GM23338 (cell line): ENCODE measurements at regions not wholly inside any gene's neighbourhood (a gene's known extent, or its start where the extent isn't known, plus 50 kb on each side); places are given as distances from the start of the nearest gene placed in this dataset.

Experiments
- ATAC-seq: fragments of 200-7000 bp; cut with Tn5 transposase; 3 replicates; pipeline ENCODE4 v1.9.1; 2020
- DNase-seq: peaks from one replicate; pipeline ENCODE4 v3.0.0-alpha.2; 2015; ENCODE audit warnings: low spot score
- H2AFZ ChIP-seq: fragments of 200-600 bp; sonication (generic); 2 replicates; pipeline ENCODE4 v1.8.0; 2016; ENCODE audit warnings: antibody characterized with exemption, mild to moderate bottlenecking, moderate library complexity
- H3F3A ChIP-seq: fragments of 200-600 bp; sonication (generic); replicated peaks from 2 replicates; pipeline ENCODE4 v1.8.0; 2017; ENCODE audit warnings: antibody characterized with exemption, mixed run types, low read depth
- H3K27ac ChIP-seq: fragments of 200-600 bp; sonication (generic); 2 replicates; pipeline ENCODE4 v1.6.1; 2016; ENCODE audit warnings: low read depth
- H3K27me3 ChIP-seq: fragments of 200-600 bp; sonication (generic); 2 replicates; pipeline ENCODE4 v1.8.0; 2016; ENCODE audit warnings: mild to moderate bottlenecking, mixed run types, moderate library complexity; ENCODE audit not compliant: insufficient read depth
- H3K36me3 ChIP-seq: fragments of 200-600 bp; sonication (generic); 2 replicates; pipeline ENCODE4 v1.8.0; 2016; ENCODE audit warnings: mild to moderate bottlenecking; ENCODE audit not compliant: insufficient read depth
- H3K4me1 ChIP-seq: fragments of 200-600 bp; sonication (generic); 2 replicates; pipeline ENCODE4 v1.8.0; 2016; ENCODE audit warnings: mild to moderate bottlenecking, moderate library complexity; ENCODE audit not compliant: insufficient read depth
- H3K4me2 ChIP-seq: fragments of 200-600 bp; sonication (generic); 2 replicates; pipeline ENCODE4 v1.7.1; 2017; ENCODE audit warnings: mixed run types
- H3K4me3 ChIP-seq: fragments of 200-600 bp; sonication (generic); 2 replicates; pipeline ENCODE4 v1.6.1; 2016; ENCODE audit warnings: mixed run types
- H3K79me2 ChIP-seq: fragments of 200-600 bp; sonication (generic); replicated peaks from 2 replicates; pipeline ENCODE4 v1.8.0; 2017; ENCODE audit warnings: mild to moderate bottlenecking; ENCODE audit not compliant: insufficient read depth
- H3K9me2 ChIP-seq: fragments of 200-600 bp; sonication (generic); 2 replicates; pipeline ENCODE4 v1.8.0; 2017; ENCODE audit not compliant: insufficient read depth
- H4K20me1 ChIP-seq: fragments of 200-600 bp; sonication (generic); replicated peaks from 2 replicates; pipeline ENCODE4 v1.8.0; 2017; ENCODE audit warnings: mild to moderate bottlenecking; ENCODE audit not compliant: insufficient read depth
- H3K27ac Mint-ChIP-seq: 2 replicates; pipeline ENCODE4 v1.8.0; 2020; ENCODE audit warnings: inconsistent platforms, mild to moderate bottlenecking, moderate library complexity, mixed read lengths
- H3K27me3 Mint-ChIP-seq: 3 replicates; pipeline ENCODE4 v1.8.0; 2022; ENCODE audit warnings: low read depth, mild to moderate bottlenecking, moderate library complexity, mixed read lengths, inconsistent platforms; ENCODE audit not compliant: insufficient read depth, poor library complexity
- H3K36me3 Mint-ChIP-seq: 3 replicates; pipeline ENCODE4 v1.8.0; 2021; ENCODE audit warnings: low read depth, mild to moderate bottlenecking, inconsistent platforms, moderate library complexity, mixed read lengths
- H3K4me1 Mint-ChIP-seq: 3 replicates; pipeline ENCODE4 v1.8.0; 2020; ENCODE audit warnings: mild to moderate bottlenecking, inconsistent platforms, mixed read lengths
- H3K4me3 Mint-ChIP-seq: 3 replicates; pipeline ENCODE4 v1.8.0; 2021; ENCODE audit warnings: moderate library complexity, mild to moderate bottlenecking, inconsistent platforms, mixed read lengths
- H3K9me3 Mint-ChIP-seq: 3 replicates; pipeline ENCODE4 v1.8.0; 2020; ENCODE audit warnings: moderate library complexity, mild to moderate bottlenecking, inconsistent platforms, mixed read lengths
- CREB1 ChIP-seq: fragments of 250-450 bp; sonication (Bioruptor Pico); IDR thresholded peaks from 2 replicates; pipeline ENCODE4 v1.5.0; 2020; ENCODE audit warnings: low read depth, mild to moderate bottlenecking, moderate library complexity
- EZH2 ChIP-seq: fragments of 200-600 bp; sonication (generic); IDR thresholded peaks from one replicate; pipeline ENCODE4 v1.8.0; 2017; ENCODE audit warnings: antibody characterized with exemption, mild to moderate bottlenecking, low read depth; ENCODE audit not compliant: unreplicated experiment
- EZH2phosphoT487 ChIP-seq: fragments of 200-600 bp; sonication (generic); IDR thresholded peaks from one replicate; pipeline ENCODE4 v1.8.1; 2018; ENCODE audit warnings: antibody characterized with exemption; ENCODE audit not compliant: unreplicated experiment
- NANOG ChIP-seq: IDR thresholded peaks from 2 replicates; pipeline ENCODE4 v1.6.1; 2016; ENCODE audit warnings: antibody characterized with exemption, borderline replicate concordance
- POLR2AphosphoS5 ChIP-seq: IDR thresholded peaks from 2 replicates; pipeline ENCODE4 v1.6.1; 2016; ENCODE audit warnings: antibody characterized with exemption, low read depth
- ZNF114 ChIP-seq: fragments of 250-450 bp; sonication (Bioruptor Pico); IDR thresholded peaks from 2 replicates; pipeline ENCODE4 v1.5.0; 2020; ENCODE audit warnings: mild to moderate bottlenecking, moderate library complexity
- TF ChIP-seq, protein P1 (sequence below): IDR thresholded peaks from one replicate; pipeline ENCODE4 v1.6.1; 2018; ENCODE audit warnings: antibody characterized with exemption; ENCODE audit not compliant: unreplicated experiment
- TF ChIP-seq, protein P2 (sequence below), 2 experiments: fragments of 200-600 bp in 1 of 2; sonication (generic) in 1 of 2; conservative IDR thresholded peaks; 2 replicates each; pipeline versions ENCODE4 v1.5.1 to v1.6.1; 2016 to 2017; ENCODE audit warnings: antibody characterized with exemption in 2 of 2, low read depth in 2 of 2, mild to moderate bottlenecking in 2 of 2, moderate library complexity in 1 of 2
- TF ChIP-seq, protein P3 (sequence below): IDR thresholded peaks from 2 replicates; pipeline ENCODE4 v1.6.1; 2016; ENCODE audit warnings: antibody characterized with exemption

DNA sequence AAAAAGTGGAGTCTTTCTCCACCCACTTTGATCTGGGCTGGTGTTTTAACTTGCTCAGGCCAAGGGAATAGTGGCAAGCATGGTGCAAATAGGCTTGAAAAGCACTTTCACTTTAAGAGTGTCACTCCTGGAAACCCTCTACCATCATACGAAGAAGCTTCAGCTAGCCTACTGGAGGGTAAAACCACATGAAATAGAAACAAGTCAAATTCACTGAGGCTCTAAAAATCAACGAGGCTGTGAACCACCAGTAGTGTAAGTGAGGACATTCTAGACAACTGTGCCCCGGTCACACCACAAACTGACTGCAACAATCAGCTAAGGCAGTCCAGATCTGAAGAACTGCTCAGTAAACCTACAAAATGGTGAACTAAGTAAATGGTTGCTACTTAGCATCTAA is 2366.3 kb upstream of the C9orf72 start:
- Histone ChIP-seq H3K27me3 (no peaks in the 10 kb centered on the region), H3K79me2 (no peaks in the 10 kb centered on the region), H3K27ac (no peak overlapping the region), H3K36me3 (no peaks in the 10 kb centered on the region), H4K20me1 (no peaks in the 10 kb centered on the region), H3K4me2 (no peak overlapping the region), H3K4me3 (no peak overlapping the region), H3K4me1 (no peaks in the 10 kb centered on the region), H3K9me2 (peaks cover 14% of the 10 kb centered on the region; the same call in 1 of the 2 replicates), H2AFZ (no peak overlapping the region), H3F3A (no peaks in the 10 kb centered on the region)
- Mint-ChIP-seq H3K9me3 (peaks cover 33% of the 10 kb centered on the region), H3K4me3 (no peak overlapping the region), H3K4me1 (no peaks in the 10 kb centered on the region), H3K27me3 (peaks cover 1% of the 10 kb centered on the region), H3K27ac (no peak overlapping the region), H3K36me3 (peaks cover 8% of the 10 kb centered on the region; the same call in 2 of the 3 replicates)
- DNase-seq = no peak
- no peak for ATAC-seq
- TF ChIP-seq, protein P1, sequence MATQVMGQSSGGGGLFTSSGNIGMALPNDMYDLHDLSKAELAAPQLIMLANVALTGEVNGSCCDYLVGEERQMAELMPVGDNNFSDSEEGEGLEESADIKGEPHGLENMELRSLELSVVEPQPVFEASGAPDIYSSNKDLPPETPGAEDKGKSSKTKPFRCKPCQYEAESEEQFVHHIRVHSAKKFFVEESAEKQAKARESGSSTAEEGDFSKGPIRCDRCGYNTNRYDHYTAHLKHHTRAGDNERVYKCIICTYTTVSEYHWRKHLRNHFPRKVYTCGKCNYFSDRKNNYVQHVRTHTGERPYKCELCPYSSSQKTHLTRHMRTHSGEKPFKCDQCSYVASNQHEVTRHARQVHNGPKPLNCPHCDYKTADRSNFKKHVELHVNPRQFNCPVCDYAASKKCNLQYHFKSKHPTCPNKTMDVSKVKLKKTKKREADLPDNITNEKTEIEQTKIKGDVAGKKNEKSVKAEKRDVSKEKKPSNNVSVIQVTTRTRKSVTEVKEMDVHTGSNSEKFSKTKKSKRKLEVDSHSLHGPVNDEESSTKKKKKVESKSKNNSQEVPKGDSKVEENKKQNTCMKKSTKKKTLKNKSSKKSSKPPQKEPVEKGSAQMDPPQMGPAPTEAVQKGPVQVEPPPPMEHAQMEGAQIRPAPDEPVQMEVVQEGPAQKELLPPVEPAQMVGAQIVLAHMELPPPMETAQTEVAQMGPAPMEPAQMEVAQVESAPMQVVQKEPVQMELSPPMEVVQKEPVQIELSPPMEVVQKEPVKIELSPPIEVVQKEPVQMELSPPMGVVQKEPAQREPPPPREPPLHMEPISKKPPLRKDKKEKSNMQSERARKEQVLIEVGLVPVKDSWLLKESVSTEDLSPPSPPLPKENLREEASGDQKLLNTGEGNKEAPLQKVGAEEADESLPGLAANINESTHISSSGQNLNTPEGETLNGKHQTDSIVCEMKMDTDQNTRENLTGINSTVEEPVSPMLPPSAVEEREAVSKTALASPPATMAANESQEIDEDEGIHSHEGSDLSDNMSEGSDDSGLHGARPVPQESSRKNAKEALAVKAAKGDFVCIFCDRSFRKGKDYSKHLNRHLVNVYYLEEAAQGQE = no peak
- TF ChIP-seq EZH2 = no peak
- TF ChIP-seq, protein P2, sequence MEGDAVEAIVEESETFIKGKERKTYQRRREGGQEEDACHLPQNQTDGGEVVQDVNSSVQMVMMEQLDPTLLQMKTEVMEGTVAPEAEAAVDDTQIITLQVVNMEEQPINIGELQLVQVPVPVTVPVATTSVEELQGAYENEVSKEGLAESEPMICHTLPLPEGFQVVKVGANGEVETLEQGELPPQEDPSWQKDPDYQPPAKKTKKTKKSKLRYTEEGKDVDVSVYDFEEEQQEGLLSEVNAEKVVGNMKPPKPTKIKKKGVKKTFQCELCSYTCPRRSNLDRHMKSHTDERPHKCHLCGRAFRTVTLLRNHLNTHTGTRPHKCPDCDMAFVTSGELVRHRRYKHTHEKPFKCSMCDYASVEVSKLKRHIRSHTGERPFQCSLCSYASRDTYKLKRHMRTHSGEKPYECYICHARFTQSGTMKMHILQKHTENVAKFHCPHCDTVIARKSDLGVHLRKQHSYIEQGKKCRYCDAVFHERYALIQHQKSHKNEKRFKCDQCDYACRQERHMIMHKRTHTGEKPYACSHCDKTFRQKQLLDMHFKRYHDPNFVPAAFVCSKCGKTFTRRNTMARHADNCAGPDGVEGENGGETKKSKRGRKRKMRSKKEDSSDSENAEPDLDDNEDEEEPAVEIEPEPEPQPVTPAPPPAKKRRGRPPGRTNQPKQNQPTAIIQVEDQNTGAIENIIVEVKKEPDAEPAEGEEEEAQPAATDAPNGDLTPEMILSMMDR (conservative IDR thresholded peaks at IDR 0.05; ENCODE audit: low read depth in 2 of 2) = no peak
- TF ChIP-seq POLR2AphosphoS5 = no peak
- TF ChIP-seq, protein P3, sequence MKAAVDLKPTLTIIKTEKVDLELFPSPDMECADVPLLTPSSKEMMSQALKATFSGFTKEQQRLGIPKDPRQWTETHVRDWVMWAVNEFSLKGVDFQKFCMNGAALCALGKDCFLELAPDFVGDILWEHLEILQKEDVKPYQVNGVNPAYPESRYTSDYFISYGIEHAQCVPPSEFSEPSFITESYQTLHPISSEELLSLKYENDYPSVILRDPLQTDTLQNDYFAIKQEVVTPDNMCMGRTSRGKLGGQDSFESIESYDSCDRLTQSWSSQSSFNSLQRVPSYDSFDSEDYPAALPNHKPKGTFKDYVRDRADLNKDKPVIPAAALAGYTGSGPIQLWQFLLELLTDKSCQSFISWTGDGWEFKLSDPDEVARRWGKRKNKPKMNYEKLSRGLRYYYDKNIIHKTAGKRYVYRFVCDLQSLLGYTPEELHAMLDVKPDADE = no peak
- no peak for TF ChIP-seq NANOG
- TF ChIP-seq CREB1 (CRISPR knock-in tag) = no peak
- no peak for TF ChIP-seq ZNF114 (CRISPR knock-in tag)

DNA sequence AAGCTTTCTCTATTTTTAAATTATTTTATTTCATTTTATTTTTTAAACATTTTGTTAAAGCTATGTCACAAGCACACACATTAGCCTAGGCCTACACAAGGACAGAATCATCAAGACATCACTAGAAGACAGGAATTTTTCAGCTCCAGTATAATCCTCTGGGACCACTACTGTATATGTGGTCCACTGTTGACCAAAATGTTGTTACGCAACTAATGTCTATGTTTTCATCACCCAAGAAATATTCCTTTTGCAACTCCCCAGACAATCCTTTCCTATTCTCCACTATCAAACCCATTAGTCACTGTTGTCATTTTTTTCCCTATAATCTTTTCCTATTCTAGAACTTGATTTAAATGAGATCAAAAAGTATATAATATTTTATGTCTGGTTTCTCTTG is 2371.7 kb upstream of the C9orf72 start:
- Histone ChIP-seq H3K36me3 (no peaks in the 10 kb centered on the region), H3F3A (no peaks in the 10 kb centered on the region), H3K79me2 (no peaks in the 10 kb centered on the region), H3K4me3 (no peak overlapping the region), H3K27me3 (no peaks in the 10 kb centered on the region), H3K4me2 (no peak overlapping the region), H3K4me1 (no peaks in the 10 kb centered on the region), H4K20me1 (no peaks in the 10 kb centered on the region), H2AFZ (no peak overlapping the region), H3K9me2 (0 out of 2 replicates have a peak, but pooled peaks cover 4% of the 10 kb centered on the region), H3K27ac (no peak overlapping the region)
- ATAC-seq = no peak
- Mint-ChIP-seq H3K27ac (no peak overlapping the region; the same call in 1 of the 2 replicates), H3K27me3 (peaks cover 1% of the 10 kb centered on the region), H3K9me3 (no peaks in the 10 kb centered on the region), H3K4me1 (no peaks in the 10 kb centered on the region), H3K36me3 (no peaks in the 10 kb centered on the region), H3K4me3 (no peak overlapping the region)
- no peak for DNase-seq
- TF ChIP-seq, protein P2 (conservative IDR thresholded peaks at IDR 0.05; ENCODE audit: low read depth in 2 of 2) = no peak
- no peak for TF ChIP-seq EZH2phosphoT487
